Superior temporal gyrus (tissue), 1 donor: ENCODE measurements at regions not wholly inside any gene's neighbourhood (a gene's known extent, or its start where the extent isn't known, plus 50 kb on each side); places are given as distances from the start of the nearest gene placed in this dataset.

ENCODE experiments used
- DNase-seq: peaks from one replicate; pipeline ENCODE4 v3.0.0-alpha.2; 2016; ENCODE audit errors: extremely low spot score

GRCh38 chr3:80055306-80055705 is 287.5 kb upstream of the ROBO1 start:
- DNase-seq: no peak

GRCh38 chr3:80052271-80052670 is 284.5 kb upstream of the ROBO1 start:
- no peak for DNase-seq

- no peak for DNase-seq
Measured at GRCh38 chr3:80051602-80051962, 283.8 kb upstream of the ROBO1 start.

- DNase-seq: no peak
Measured at GRCh38 chr3:80050826-80051601, 283.2 kb upstream of the ROBO1 start.

GRCh38 chr3:80043226-80043625 is 275.4 kb upstream of the ROBO1 start:
- DNase-seq: no peak

GRCh38 chr3:80040067-80040466 is 272.3 kb upstream of the ROBO1 start:
- no peak for DNase-seq

- no peak for DNase-seq
Measured at GRCh38 chr3:80036176-80036575, 268.4 kb upstream of the ROBO1 start.

- DNase-seq: no peak
Measured at GRCh38 chr3:80035021-80035420, 267.2 kb upstream of the ROBO1 start.

GRCh38 chr3:80023010-80023409 is 255.2 kb upstream of the ROBO1 start:
- no peak for DNase-seq

- DNase-seq: no peak
Measured at GRCh38 chr3:80018375-80018774, 250.6 kb upstream of the ROBO1 start.

- DNase-seq: no peak
Measured at GRCh38 chr3:80017369-80017768, 249.6 kb upstream of the ROBO1 start.

GRCh38 chr3:80014576-80014975 is 246.8 kb upstream of the ROBO1 start:
- DNase-seq: no peak

- DNase-seq: no peak
Measured at GRCh38 chr3:80010021-80010571, 242.3 kb upstream of the ROBO1 start.

GRCh38 chr3:80007522-80007921 is 239.7 kb upstream of the ROBO1 start:
- DNase-seq: no peak

GRCh38 chr3:80006315-80006714 is 238.5 kb upstream of the ROBO1 start:
- no peak for DNase-seq

GRCh38 chr3:80000022-80000421 is 232.2 kb upstream of the ROBO1 start:
- DNase-seq: no peak

- no peak for DNase-seq
Measured at GRCh38 chr3:79994397-79994796, 226.6 kb upstream of the ROBO1 start.

GRCh38 chr3:79986338-79986737 is 218.5 kb upstream of the ROBO1 start:
- no peak for DNase-seq

- no peak for DNase-seq
Measured at GRCh38 chr3:79985816-79986215, 218.0 kb upstream of the ROBO1 start.

- DNase-seq: no peak
Measured at GRCh38 chr3:79983118-79983517, 215.3 kb upstream of the ROBO1 start.

GRCh38 chr3:79979990-79980389 is 212.2 kb upstream of the ROBO1 start:
- no peak for DNase-seq

GRCh38 chr3:79976466-79976865 is 208.7 kb upstream of the ROBO1 start:
- DNase-seq: no peak

GRCh38 chr3:79973917-79974595 is 206.3 kb upstream of the ROBO1 start:
- DNase-seq: no peak
